Activated CD4-positive, alpha-beta T cell treated with anti-CD3 and anti-CD28 coated beads, Interleukin-2, Interleukin-6, amounts not matched to agents 100 ng/mL and 50 ng/mL, durations not matched to agents 16 hours and 8 hours (primary cell): ENCODE measurements at regions not wholly inside any gene's neighbourhood (a gene's known extent, or its start where the extent isn't known, plus 50 kb on each side); places are given as distances from the start of the nearest gene placed in this dataset.
A peak's percentile ranks its signal among the peaks of the same experiment; 100 is the strongest.
"Not testable (repeated sequence)": the region's sequence is repeated elsewhere in the genome, so short reads cannot be mapped to it uniquely, and the experiment has no call there.

Experiments used
- DNase-seq: peaks from one replicate; pipeline ENCODE4 v3.0.0-alpha.2; 2020

- no peak for DNase-seq
Observed at GRCh38 chr16:79998143-79998542, 397.6 kb upstream of the MAF start.

DNA sequence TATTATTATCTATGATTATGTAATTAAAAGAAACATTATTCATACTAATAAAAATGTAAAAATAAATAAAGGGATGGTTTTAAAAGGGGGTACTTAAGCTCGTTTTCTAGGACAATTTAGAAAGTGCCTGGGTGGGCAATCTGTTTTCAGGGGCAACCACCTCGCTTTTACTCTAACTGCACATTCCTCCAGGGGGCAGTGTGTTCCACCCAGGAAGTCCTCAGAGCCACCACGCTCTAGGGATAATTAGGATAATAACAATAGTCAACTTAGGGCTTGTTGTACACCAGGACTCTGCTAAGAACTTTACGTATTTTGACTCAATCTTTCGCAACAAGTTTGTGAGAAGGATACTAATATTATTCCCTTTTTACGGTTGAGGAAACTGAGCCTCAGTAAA is 396.7 kb upstream of the MAF start:
- DNase-seq: no peak

GRCh38 chr16:79996321-79996720 is 395.8 kb upstream of the MAF start:
- DNase-seq: no peak

- DNase-seq: no peak
Observed at GRCh38 chr16:79995315-79995714, 394.8 kb upstream of the MAF start.

- DNase-seq: no peak
Observed at GRCh38 chr16:79994418-79994817, 393.9 kb upstream of the MAF start.

GRCh38 chr16:79993629-79994209 is 393.2 kb upstream of the MAF start:
- DNase-seq: no peak

DNA sequence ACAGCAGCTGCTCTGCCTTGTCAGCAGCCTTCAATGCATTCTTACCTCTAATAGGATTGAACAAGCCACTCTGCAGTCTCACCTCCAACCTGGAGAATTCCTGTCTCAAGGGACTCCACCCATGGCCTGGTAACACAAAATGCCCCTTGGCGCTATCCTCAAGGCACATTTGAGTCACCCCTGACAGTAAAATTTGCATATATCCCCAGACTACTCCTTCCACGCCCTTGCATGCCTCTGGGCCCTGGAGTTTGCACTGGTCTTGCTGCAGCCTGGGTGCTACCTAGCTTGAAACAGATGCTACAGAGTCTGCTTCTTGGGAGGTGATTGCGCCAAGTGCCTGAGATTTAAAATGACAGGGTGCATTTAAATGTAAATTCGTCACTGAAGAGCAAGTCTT is 391.4 kb upstream of the MAF start:
- DNase-seq: no peak

DNA sequence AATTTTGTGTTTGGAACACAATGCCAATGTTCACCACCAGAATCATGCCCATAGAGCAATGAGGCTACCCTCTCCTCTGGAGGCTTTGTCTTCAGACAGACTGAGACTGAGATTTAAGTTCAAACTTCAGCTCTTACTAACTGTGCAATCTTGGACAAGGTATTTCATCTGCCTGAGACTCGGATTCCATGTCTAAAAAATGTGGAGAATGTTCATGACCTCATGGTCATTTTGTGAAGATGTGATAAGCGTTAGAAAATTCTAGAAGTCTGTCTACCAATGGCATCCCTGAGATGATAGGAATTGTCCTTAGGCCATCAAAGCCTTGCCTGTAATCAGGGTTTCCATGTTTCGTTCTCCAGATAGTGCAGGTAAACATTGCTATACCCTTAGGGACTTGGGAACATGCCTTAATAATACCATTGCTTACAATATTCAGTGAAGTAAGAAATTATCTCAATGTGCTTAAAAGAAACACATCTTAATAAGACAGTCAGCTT is 388.2 kb upstream of the MAF start:
- DNase-seq: no peak

DNA sequence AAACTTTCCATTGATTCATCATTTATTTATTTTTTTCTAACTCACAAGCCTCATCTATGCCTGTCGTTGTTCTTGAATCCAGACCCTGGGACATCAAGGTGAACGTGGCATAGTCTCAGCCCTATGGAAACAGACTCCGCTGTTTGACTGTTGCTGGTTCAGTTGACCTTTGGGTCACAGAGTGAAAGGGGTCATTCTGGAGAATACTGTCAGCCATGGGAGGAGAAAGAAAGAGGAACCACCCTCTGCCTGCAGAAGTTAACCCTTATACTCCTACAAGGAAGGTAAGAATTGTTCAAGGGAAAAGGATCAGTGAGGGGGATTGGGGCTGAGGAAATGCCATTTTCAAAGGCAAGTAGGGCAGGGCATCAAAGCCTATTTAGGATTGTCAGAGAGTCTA is 387.6 kb upstream of the MAF start:
- DNase-seq: no peak

DNA sequence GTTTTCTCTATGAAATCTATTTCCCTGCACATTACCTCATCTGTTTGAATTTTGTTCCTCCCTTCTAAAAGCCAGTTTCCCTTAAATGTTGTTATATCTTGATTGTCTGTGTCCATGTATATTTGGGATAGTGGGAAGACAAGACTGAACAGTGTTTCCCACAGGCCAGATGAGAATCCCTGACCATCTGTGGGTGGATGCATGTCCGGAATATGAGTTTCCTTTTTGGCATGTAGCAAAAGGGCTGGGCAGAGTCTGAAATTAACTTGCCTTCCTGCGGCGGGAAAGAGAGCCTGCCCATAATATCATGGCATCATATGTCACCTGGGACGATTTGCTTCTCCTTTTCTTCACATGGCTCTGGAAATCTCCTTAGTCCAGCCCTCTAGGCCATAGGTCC is 385.8 kb upstream of the MAF start:
- DNase-seq: no peak

DNA sequence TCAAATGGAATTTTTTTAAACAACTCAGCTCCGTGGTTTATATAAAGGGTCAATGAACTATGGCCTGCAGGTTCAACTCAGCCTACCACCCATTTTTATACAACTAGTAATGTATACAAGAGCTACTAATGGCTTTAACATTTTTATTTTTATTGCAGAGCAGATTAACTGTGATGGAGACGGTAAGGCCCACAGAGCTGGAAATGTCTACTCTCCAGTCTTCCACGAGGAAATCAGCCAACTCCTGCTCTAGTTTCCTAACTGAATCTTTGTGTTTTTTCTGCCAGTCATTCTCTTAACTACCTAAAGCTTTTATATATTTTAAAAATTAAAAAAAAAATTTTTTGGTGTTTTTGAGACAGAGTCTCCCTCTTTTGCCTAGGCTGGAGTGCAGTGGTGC is 385.1 kb upstream of the MAF start:
- DNase-seq: no peak

DNA sequence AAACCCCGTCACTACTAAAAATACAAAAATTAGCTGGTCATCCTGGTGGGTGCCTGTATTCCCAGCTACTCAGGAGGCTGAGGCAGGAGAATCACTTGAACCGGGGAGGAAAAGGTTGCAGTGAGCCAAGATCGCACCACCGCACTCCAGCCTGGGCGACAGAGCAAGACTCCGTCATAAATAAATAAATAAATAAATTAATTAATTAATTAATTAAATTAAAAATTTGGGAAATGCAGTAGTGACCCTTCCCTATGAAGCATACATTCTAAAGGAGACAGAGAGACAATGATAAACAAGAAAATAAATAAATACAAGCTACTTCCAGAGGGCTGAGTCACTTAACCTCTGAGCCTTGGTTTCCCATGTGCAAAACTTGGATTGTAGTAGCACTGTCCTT is 383.6 kb upstream of the MAF start:
- not testable (repeated sequence) for DNase-seq

GRCh38 chr16:79982862-79983261 is 382.3 kb upstream of the MAF start:
- no peak for DNase-seq

DNA sequence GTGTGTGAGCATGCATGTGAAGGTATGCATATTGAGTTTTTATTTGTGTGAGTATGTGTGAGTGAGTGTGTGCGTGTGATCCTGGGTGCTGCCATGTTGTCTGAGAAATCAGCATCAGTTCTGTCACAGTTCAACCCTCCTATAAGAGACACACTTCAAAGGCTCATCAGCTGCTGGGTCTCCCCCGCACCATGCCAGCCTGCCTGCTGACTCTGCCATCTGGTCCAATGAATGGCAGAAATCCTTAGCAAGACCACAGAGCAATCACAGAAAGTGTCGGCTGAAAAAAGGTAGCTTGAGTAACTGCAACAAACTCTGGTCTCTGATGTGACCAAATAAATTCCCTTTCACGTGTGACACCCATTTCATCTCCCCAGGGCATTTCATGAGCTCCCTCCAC is 381.8 kb upstream of the MAF start:
- no peak for DNase-seq

- no peak for DNase-seq
Observed at GRCh38 chr16:79981814-79982213, 381.3 kb upstream of the MAF start.

DNA sequence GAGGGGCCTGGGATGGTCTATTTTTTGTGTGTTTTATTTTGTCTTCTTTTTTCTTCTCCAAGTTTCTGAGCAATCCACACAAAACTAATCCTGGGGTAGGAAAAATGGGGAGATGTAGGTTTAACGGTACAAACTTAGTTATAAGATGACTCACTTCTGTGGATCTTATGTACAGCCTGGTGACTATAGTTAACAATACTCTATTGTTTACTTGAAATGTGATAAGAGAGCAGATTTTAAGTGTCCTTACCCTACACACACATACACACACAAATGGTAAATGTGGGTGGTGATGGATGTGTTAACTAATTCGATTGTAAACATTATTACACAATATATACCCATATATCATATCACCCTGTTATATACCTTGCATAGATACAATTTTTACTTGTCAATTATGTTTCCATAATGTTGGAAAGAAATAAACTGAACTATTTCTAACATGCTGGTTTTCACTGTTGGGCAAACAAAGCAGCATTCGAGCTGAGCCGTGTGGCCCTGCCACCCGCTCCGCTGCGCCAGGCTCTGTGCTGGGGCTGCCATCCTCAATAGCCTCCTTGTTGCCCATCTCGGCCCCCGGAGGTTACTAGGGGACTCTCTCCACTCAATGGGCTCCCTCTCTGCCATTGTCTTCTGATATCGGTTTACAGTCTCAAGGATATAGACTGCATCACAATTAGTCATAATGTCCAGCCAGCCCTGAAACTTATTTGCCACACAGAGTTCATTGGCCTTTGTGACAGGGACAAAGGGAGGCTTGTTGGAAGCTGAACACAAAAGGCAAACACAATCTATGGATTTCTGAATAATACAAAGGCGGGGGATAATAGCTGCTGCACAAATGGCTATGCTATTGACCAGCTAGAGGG is 380.3 kb upstream of the MAF start:
- no peak for DNase-seq

DNA sequence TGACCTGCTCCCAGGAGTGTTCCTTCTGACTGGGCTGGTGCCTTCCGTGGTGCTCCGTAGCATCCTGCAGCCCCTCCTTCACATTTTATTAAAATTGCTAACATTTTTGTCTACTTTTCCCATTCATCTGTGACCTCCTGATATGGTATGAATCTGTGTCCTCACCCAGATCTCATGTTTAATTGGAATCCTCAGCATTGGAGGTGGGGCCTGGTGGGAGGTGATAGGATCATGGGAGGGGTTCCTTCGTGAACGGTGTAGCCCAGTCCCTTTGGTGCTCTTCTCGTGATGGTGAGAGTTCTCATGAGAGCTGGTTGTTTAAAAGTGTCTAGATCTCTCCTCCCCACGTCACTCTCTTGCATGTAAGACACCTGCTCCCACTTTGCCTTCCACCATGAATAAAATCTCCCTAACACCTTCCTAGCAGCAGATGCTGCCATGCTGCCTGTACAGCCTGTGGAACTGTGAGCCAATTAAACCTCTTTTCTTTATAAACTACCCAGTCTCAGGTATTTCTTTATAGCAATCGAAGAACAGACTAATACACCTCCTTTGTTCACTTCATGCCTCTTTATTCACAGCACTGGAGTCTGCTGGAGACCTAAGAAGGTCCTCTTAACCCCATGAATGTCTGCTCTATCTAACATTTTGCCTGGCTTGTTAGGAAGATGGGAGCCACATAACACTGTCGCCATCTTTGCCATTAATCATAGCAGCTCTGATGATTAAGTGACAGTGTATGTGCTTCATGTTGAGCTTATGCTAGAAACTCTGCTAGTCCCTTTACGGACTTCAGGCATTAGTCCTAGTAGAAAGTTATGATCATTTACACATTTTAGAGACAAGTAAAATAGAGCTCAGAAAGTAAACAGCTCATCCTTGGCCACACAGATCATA is 377.7 kb upstream of the MAF start:
- DNase-seq: no peak

DNA sequence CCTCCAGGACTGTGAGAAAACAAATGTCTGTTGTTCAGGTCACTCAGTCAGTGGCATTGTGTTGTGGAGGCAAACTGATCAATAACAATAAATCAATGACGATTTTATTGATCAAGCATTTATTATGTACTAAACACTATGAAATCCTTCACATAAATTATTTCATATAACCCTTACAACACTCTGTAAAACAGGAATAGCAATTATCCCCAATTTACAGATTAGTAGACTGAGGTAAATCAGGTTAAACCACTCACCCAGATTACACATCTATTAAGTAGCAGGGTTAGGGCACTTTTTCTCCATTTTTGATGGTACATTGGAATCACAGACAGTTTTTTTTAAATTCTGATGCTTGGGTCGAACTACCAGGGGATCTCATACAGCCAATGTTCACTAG is 372.8 kb upstream of the MAF start:
- DNase-seq: no peak

DNA sequence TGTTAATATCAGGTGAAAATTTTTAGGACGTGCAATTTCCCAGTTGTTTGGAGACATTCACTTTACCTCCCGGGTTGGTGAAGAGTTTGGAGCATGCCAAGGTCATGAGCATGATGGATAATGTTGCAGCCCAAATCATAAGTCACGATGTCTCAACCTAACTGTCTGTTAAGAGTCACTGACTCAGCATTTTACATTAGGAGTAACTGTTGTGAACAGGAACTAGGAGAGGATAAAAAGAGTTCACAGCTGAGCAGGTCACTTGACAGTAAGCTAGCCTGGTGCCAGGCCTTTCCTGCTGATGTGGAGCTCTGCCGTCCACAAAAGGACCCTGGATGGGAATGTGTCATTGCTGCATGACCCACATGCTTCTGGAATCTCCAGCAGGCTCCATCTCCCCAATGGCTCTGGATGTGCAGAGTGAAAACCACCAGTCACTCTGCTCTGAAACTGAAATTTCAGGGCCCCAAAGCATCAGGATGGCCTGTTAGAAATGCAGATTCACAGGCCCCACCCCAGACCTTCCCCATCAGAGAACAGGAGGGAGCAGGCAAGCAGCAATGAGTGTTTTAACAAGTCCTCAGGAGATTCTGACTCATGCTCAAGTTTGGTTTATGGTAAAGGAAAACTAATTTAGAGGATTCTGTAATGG is 371.6 kb upstream of the MAF start:
- DNase-seq: no peak

GRCh38 chr16:79971237-79971572 is 370.7 kb upstream of the MAF start:
- DNase-seq: no peak

GRCh38 chr16:79970551-79971236 is 370.2 kb upstream of the MAF start:
- peak; percentile 1 for DNase-seq

DNA sequence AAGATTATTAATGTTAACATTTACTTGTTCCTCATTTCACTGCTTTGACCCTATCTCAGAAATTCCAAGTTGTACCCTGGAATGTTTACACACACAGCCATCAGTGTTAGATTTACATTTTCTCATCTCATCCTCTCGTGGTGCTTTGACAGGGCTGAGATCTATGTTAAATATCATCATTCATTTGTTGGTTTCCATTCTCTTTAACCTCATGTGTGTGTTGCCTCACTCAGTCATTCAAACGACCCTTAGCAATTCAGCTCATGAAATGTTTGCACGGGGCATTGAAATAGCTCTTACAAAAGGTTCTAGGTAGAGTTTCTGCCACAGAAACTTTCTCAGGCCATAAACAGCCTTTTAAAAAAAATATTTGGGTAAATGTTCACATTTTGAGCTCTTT is 369.6 kb upstream of the MAF start:
- DNase-seq: no peak

GRCh38 chr16:79969458-79969857 is 368.9 kb upstream of the MAF start:
- no peak for DNase-seq
